A673 (cell line): ENCODE measurements at regions not wholly inside any gene's neighbourhood (a gene's known extent, or its start where the extent isn't known, plus 50 kb on each side); places are given as distances from the start of the nearest gene placed in this dataset.
A peak's percentile ranks its signal among the peaks of the same experiment; 100 is the strongest.

Experiments used
- BruUV-seq: library from RNA; stranded (reverse); fragments of 400-500 nt; replicated peaks from 2 replicates; lab custom pipeline; 2021; lab: Mats Ljungman, UMichigan
- CTCF ChIA-PET: fragments of 300-600 bp; sonication (Branson Sonifier 250); formaldehyde crosslinking; loops from one replicate; lab custom pipeline; 2022; ENCODE audit warnings: antibody characterized with exemption; lab: Charles Lee
- POLR2A ChIA-PET: fragments of 300-600 bp; sonication (Branson Sonifier 250); formaldehyde crosslinking; loops from one replicate; lab custom pipeline; 2022; ENCODE audit warnings: antibody characterized with exemption; ENCODE audit not compliant: low non-redundant PET; lab: Charles Lee
- DNase-seq: peaks from one replicate; pipeline ENCODE4 v3.0.0-alpha.2; 2015; ENCODE audit warnings: low spot score
- H3K27ac ChIP-seq: fragments of 200-600 bp; sonication (generic); 2 replicates; pipeline ENCODE4 v1.5.1; 2016; ENCODE audit warnings: mixed run types, low read depth, mild to moderate bottlenecking, mixed read lengths, antibody characterized with exemption, low read length; ENCODE audit not compliant: poor library complexity, severe bottlenecking
- H3K27me3 ChIP-seq: fragments of 200-600 bp; sonication (generic); replicated peaks from 2 replicates; pipeline ENCODE4 v1.6.1; 2017; ENCODE audit warnings: mixed run types, low read depth, mild to moderate bottlenecking, mixed read lengths, antibody characterized with exemption, low read length; ENCODE audit not compliant: insufficient read depth, poor library complexity
- H3K36me3 ChIP-seq: fragments of 200-600 bp; sonication (generic); 2 replicates; pipeline ENCODE4 v1.6.1; 2016; ENCODE audit warnings: mixed run types, mild to moderate bottlenecking, mixed read lengths, antibody characterized with exemption, low read length; ENCODE audit not compliant: insufficient read depth, poor library complexity, severe bottlenecking
- H3K4me1 ChIP-seq: fragments of 200-600 bp; sonication (generic); 2 replicates; pipeline ENCODE4 v1.6.1; 2017; ENCODE audit warnings: mixed run types, mild to moderate bottlenecking, mixed read lengths, antibody characterized with exemption, low read length; ENCODE audit not compliant: insufficient read depth, poor library complexity, severe bottlenecking
- H3K4me3 ChIP-seq: fragments of 200-600 bp; sonication (generic); 2 replicates; pipeline ENCODE4 v1.5.1; 2016; ENCODE audit warnings: low read depth, mixed run types, mild to moderate bottlenecking, mixed read lengths, low read length; ENCODE audit not compliant: poor library complexity, severe bottlenecking
- H3K9me3 ChIP-seq: fragments of 200-600 bp; sonication (generic); 2 replicates; pipeline ENCODE4 v1.6.1; 2016; ENCODE audit warnings: mixed run types, low read depth, mild to moderate bottlenecking, mixed read lengths, antibody characterized with exemption, low read length; ENCODE audit not compliant: poor library complexity, severe bottlenecking
- EZH2 ChIP-seq: fragments of 200-600 bp; sonication (generic); IDR thresholded peaks from 2 replicates; pipeline ENCODE4 v1.6.1; 2017; ENCODE audit warnings: borderline replicate concordance, low read depth, mild to moderate bottlenecking, mixed read lengths, antibody characterized with exemption, low read length; ENCODE audit not compliant: poor library complexity, severe bottlenecking
- intact Hi-C: fragments of 100-400 bp; cut with micrococcal nuclease; formaldehyde crosslinking; loops from one replicate; pipeline ENCODE4 v1.10.0; 2022; ENCODE audit not compliant: unreplicated experiment
- TF ChIP-seq, protein P1 (sequence below): fragments of 300-800, 200-600 bp; sonication (generic); conservative IDR thresholded peaks from 2 replicates; pipeline ENCODE4 v1.5.1; 2017; ENCODE audit warnings: low read depth, mild to moderate bottlenecking, antibody characterized with exemption, low read length, moderate library complexity, mixed read lengths

GRCh38 chr14:21997300-21997699, 323.7 kb upstream of the OR4E1 start:
- Histone ChIP-seq H3K36me3 (no peaks in the 10 kb centered on the region), H3K9me3 (no peaks in the 10 kb centered on the region), H3K27ac (no peak overlapping the region), H3K27me3 (no peaks in the 10 kb centered on the region), H3K4me1 (no peaks in the 10 kb centered on the region), H3K4me3 (no peak overlapping the region)
- intact Hi-C loops, result no loop called here
- TF ChIP-seq, protein P1, sequence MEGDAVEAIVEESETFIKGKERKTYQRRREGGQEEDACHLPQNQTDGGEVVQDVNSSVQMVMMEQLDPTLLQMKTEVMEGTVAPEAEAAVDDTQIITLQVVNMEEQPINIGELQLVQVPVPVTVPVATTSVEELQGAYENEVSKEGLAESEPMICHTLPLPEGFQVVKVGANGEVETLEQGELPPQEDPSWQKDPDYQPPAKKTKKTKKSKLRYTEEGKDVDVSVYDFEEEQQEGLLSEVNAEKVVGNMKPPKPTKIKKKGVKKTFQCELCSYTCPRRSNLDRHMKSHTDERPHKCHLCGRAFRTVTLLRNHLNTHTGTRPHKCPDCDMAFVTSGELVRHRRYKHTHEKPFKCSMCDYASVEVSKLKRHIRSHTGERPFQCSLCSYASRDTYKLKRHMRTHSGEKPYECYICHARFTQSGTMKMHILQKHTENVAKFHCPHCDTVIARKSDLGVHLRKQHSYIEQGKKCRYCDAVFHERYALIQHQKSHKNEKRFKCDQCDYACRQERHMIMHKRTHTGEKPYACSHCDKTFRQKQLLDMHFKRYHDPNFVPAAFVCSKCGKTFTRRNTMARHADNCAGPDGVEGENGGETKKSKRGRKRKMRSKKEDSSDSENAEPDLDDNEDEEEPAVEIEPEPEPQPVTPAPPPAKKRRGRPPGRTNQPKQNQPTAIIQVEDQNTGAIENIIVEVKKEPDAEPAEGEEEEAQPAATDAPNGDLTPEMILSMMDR, result peak; percentile 60
- TF ChIP-seq EZH2, result no peak
- ChIA-PET POLR2A (no interaction called here), CTCF (interaction anchor here (0.9 to 1.4 kb wide), 4 partner anchors 10 to 103 kb away, joined by 3 to 11 read pairs (median 4); no protein-coding TSS in a partner anchor)
- no TSS peak for BruUV-seq
- peak; percentile 67 for DNase-seq

GRCh38 chr14:21995332-21995731, 321.7 kb upstream of the OR4E1 start:
- H3K27me3 ChIP-seq, result no peaks in the 10 kb centered on the region
- intact Hi-C loops, result no loop called here
- H3K36me3 ChIP-seq, result no peaks in the 10 kb centered on the region
- DNase-seq, result no peak
- TF ChIP-seq EZH2, result no peak
- TF ChIP-seq, protein P1, result no peak
- H3K9me3 ChIP-seq, result no peaks in the 10 kb centered on the region
- H3K4me3 ChIP-seq, result no peak overlapping the region
- no peak overlapping the region for H3K27ac ChIP-seq
- ChIA-PET CTCF (no interaction called here), POLR2A (no interaction called here)
- BruUV-seq, result no TSS peak
- H3K4me1 ChIP-seq, result no peaks in the 10 kb centered on the region

- BruUV-seq, result no TSS peak
- intact Hi-C loops, result no loop called here
- TF ChIP-seq EZH2, result no peak
- TF ChIP-seq, protein P1, result no peak
- H3K4me3 ChIP-seq, result no peak overlapping the region
- no peak for DNase-seq
- H3K27me3 ChIP-seq, result no peaks in the 10 kb centered on the region
- ChIA-PET CTCF (no interaction called here), POLR2A (no interaction called here)
- no peaks in the 10 kb centered on the region for H3K9me3 ChIP-seq
- no peaks in the 10 kb centered on the region for H3K36me3 ChIP-seq
- H3K4me1 ChIP-seq, result no peaks in the 10 kb centered on the region
- no peak overlapping the region for H3K27ac ChIP-seq
Observed at GRCh38 chr14:21993837-21994236, 320.2 kb upstream of the OR4E1 start.
